ENCODE measurements at regions not wholly inside any gene's neighbourhood (a gene's known extent, or its start where the extent isn't known, plus 50 kb on each side); places are given as distances from the start of the nearest gene placed in this dataset.

- no peak overlapping the region for H3K9ac ChIP-seq (ENCODE audit: low read length)
- H3K4me2 ChIP-seq (ENCODE audit: low read depth, low read length), result no peak overlapping the region
- H3K27ac ChIP-seq (ENCODE audit: low read length), result no peak overlapping the region
- TF ChIP-seq EZH2phosphoT487 (IDR thresholded peaks at IDR 0.05; ENCODE audit: low read length) (no peak), EZH2 (optimal IDR thresholded peaks at IDR 0.05; ENCODE audit: low read depth, low read length) (no peak)
- TF ChIP-seq, protein P1, sequence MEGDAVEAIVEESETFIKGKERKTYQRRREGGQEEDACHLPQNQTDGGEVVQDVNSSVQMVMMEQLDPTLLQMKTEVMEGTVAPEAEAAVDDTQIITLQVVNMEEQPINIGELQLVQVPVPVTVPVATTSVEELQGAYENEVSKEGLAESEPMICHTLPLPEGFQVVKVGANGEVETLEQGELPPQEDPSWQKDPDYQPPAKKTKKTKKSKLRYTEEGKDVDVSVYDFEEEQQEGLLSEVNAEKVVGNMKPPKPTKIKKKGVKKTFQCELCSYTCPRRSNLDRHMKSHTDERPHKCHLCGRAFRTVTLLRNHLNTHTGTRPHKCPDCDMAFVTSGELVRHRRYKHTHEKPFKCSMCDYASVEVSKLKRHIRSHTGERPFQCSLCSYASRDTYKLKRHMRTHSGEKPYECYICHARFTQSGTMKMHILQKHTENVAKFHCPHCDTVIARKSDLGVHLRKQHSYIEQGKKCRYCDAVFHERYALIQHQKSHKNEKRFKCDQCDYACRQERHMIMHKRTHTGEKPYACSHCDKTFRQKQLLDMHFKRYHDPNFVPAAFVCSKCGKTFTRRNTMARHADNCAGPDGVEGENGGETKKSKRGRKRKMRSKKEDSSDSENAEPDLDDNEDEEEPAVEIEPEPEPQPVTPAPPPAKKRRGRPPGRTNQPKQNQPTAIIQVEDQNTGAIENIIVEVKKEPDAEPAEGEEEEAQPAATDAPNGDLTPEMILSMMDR (IDR thresholded peaks at IDR 0.05; ENCODE audit: low read length), result no peak
- H3K4me1 ChIP-seq (ENCODE audit: low read length), result no peaks in the 10 kb centered on the region
- H3K9me3 ChIP-seq (replicated peaks; ENCODE audit: insufficient read depth, low read length), result no peaks in the 10 kb centered on the region
- H2AFZ ChIP-seq (ENCODE audit: low read length), result no peak overlapping the region
- H3K27me3 ChIP-seq (replicated peaks; ENCODE audit: insufficient read depth, low read length), result no peaks in the 10 kb centered on the region
- no peaks in the 10 kb centered on the region for H3K36me3 ChIP-seq (replicated peaks; ENCODE audit: insufficient read depth, low read length)
- H4K20me1 ChIP-seq (ENCODE audit: insufficient read depth, low read length), result no peaks in the 10 kb centered on the region
- no peak overlapping the region for H3K4me3 ChIP-seq (ENCODE audit: low read length)
- no peak for DNase-seq
- H3F3A ChIP-seq (ENCODE audit: insufficient read depth, low read length), result no peaks in the 10 kb centered on the region
- H3K79me2 ChIP-seq (ENCODE audit: low read length), result no peaks in the 10 kb centered on the region
- no peaks in the 10 kb centered on the region for H3K9me2 ChIP-seq (replicated peaks; ENCODE audit: insufficient read depth, low read length)
These were observed 862.0 kb upstream of the NEGR1 start for GRCh38 chr1:73144311-73144710.

GRCh38 chr1:73136975-73137374 lies 854.6 kb upstream of the NEGR1 start:
- no peak for DNase-seq
- Histone ChIP-seq H3K9ac (ENCODE audit: low read length) (no peak overlapping the region), H3K27ac (ENCODE audit: low read length) (no peak overlapping the region), H3K9me2 (replicated peaks; ENCODE audit: insufficient read depth, low read length) (no peaks in the 10 kb centered on the region), H2AFZ (ENCODE audit: low read length) (no peak overlapping the region), H3K4me3 (ENCODE audit: low read length) (no peak overlapping the region), H3K4me1 (ENCODE audit: low read length) (no peaks in the 10 kb centered on the region), H3K4me2 (ENCODE audit: low read depth, low read length) (no peak overlapping the region), H4K20me1 (ENCODE audit: insufficient read depth, low read length) (no peaks in the 10 kb centered on the region), H3K27me3 (replicated peaks; ENCODE audit: insufficient read depth, low read length) (no peaks in the 10 kb centered on the region), H3K79me2 (ENCODE audit: low read length) (no peaks in the 10 kb centered on the region), H3K9me3 (replicated peaks; ENCODE audit: insufficient read depth, low read length) (no peaks in the 10 kb centered on the region), H3K36me3 (replicated peaks; ENCODE audit: insufficient read depth, low read length) (no peaks in the 10 kb centered on the region), H3F3A (ENCODE audit: insufficient read depth, low read length) (no peaks in the 10 kb centered on the region)
- TF ChIP-seq, protein P1 (IDR thresholded peaks at IDR 0.05; ENCODE audit: low read length), result no peak

- no peaks in the 10 kb centered on the region for H3K4me1 ChIP-seq (ENCODE audit: low read length)
- no peak overlapping the region for H3K4me3 ChIP-seq (ENCODE audit: low read length)
- no peaks in the 10 kb centered on the region for H3K27me3 ChIP-seq (replicated peaks; ENCODE audit: insufficient read depth, low read length)
- H3K9ac ChIP-seq (ENCODE audit: low read length), result no peak overlapping the region
- no peaks in the 10 kb centered on the region for H3F3A ChIP-seq (ENCODE audit: insufficient read depth, low read length)
- no peak overlapping the region for H2AFZ ChIP-seq (ENCODE audit: low read length)
- no peaks in the 10 kb centered on the region for H3K36me3 ChIP-seq (replicated peaks; ENCODE audit: insufficient read depth, low read length)
- DNase-seq, result no peak
- H3K27ac ChIP-seq (ENCODE audit: low read length), result no peak overlapping the region
- no peaks in the 10 kb centered on the region for H3K9me3 ChIP-seq (replicated peaks; ENCODE audit: insufficient read depth, low read length)
- H3K9me2 ChIP-seq (replicated peaks; ENCODE audit: insufficient read depth, low read length), result no peaks in the 10 kb centered on the region
- H3K4me2 ChIP-seq (ENCODE audit: low read depth, low read length), result no peak overlapping the region
- TF ChIP-seq EZH2 (optimal IDR thresholded peaks at IDR 0.05; ENCODE audit: low read depth, low read length) (no peak), EZH2phosphoT487 (IDR thresholded peaks at IDR 0.05; ENCODE audit: low read length) (no peak)
- TF ChIP-seq, protein P1 (IDR thresholded peaks at IDR 0.05; ENCODE audit: low read length), result no peak
- no peaks in the 10 kb centered on the region for H4K20me1 ChIP-seq (ENCODE audit: insufficient read depth, low read length)
- no peaks in the 10 kb centered on the region for H3K79me2 ChIP-seq (ENCODE audit: low read length)
These were observed 824.6 kb upstream of the NEGR1 start for GRCh38 chr1:73106931-73107330.
